Neural cell (in vitro differentiated cells): ENCODE measurements at regions not wholly inside any gene's neighbourhood (a gene's known extent, or its start where the extent isn't known, plus 50 kb on each side); places are given as distances from the start of the nearest gene placed in this dataset.

Source experiments
- H2AFZ ChIP-seq: fragments of 200-600, 300-800 bp; sonication (generic), shearing (Covaris generic); 2 replicates; pipeline ENCODE4 v1.6.0; 2014; ENCODE audit warnings: low read depth, mild to moderate bottlenecking, antibody characterized with exemption, low read length, moderate library complexity
- H3F3A ChIP-seq: fragments of 200-600 bp; shearing (Covaris generic); 2 replicates; pipeline ENCODE4 v1.6.1; 2016; ENCODE audit warnings: mild to moderate bottlenecking, moderate library complexity, mixed read lengths, antibody characterized with exemption, low read length; ENCODE audit not compliant: insufficient read depth, poor library complexity, severe bottlenecking
- H3K27ac ChIP-seq: fragments of 200-600, 300-800 bp; sonication (generic), shearing (Covaris generic); 2 replicates; pipeline ENCODE4 v1.5.1; 2014; ENCODE audit warnings: mild to moderate bottlenecking, low read length, moderate library complexity
- H3K27me3 ChIP-seq: fragments of 300-800, 200-600 bp; sonication (generic), shearing (Covaris generic); 2 replicates; pipeline ENCODE4 v1.6.0; 2014; ENCODE audit warnings: mild to moderate bottlenecking, low read depth, low read length, moderate library complexity; ENCODE audit not compliant: insufficient read depth
- H3K36me3 ChIP-seq: fragments of 300-800, 200-600 bp; sonication (generic), shearing (Covaris generic); 2 replicates; pipeline ENCODE4 v1.5.1; 2014; ENCODE audit warnings: mild to moderate bottlenecking, antibody characterized with exemption, low read length, moderate library complexity; ENCODE audit not compliant: insufficient read depth
- H3K4me2 ChIP-seq: fragments of 300-800, 200-600 bp; sonication (generic), shearing (Covaris generic); 2 replicates; pipeline ENCODE4 v1.6.0; 2014; ENCODE audit warnings: mild to moderate bottlenecking, low read length
- H3K4me3 ChIP-seq: fragments of 300-800, 200-600 bp; sonication (generic), shearing (Covaris generic); 2 replicates; pipeline ENCODE4 v1.5.1; 2014; ENCODE audit warnings: mild to moderate bottlenecking, low read length, moderate library complexity
- H3K79me2 ChIP-seq: fragments of 200-600 bp; shearing (Covaris generic); replicated peaks from 2 replicates; pipeline ENCODE4 v1.6.0; 2014; ENCODE audit warnings: mild to moderate bottlenecking, low read length, moderate library complexity; ENCODE audit not compliant: insufficient read depth
- H3K9ac ChIP-seq: fragments of 300-800, 200-600 bp; sonication (generic), shearing (Covaris generic); 2 replicates; pipeline ENCODE4 v1.6.1; 2016; ENCODE audit warnings: mild to moderate bottlenecking, low read length, mixed read lengths
- H3K9me2 ChIP-seq: fragments of 200-600 bp; shearing (Covaris generic); 2 replicates; pipeline ENCODE4 v1.6.1; 2016; ENCODE audit warnings: mild to moderate bottlenecking, low read length, mixed read lengths; ENCODE audit not compliant: insufficient read depth
- H3K9me3 ChIP-seq: fragments of 200-600, 300-800 bp; sonication (generic), shearing (Covaris generic); 2 replicates; pipeline ENCODE4 v1.6.1; 2016; ENCODE audit warnings: mild to moderate bottlenecking, mixed run types, low read length, moderate library complexity, mixed read lengths
- H4K20me1 ChIP-seq: fragments of 200-600 bp; shearing (Covaris generic); 2 replicates; pipeline ENCODE4 v1.6.1; 2016; ENCODE audit warnings: mild to moderate bottlenecking, mixed run types; ENCODE audit not compliant: insufficient read depth
- EP300 ChIP-seq: fragments of 450-650 bp; conservative IDR thresholded peaks from 2 replicates; pipeline ENCODE4 v1.6.1; 2014; ENCODE audit warnings: antibody characterized with exemption, mild to moderate bottlenecking, moderate library complexity; ENCODE audit not compliant: poor library complexity, severe bottlenecking
- EZH2 ChIP-seq: fragments of 200-600, 300-800 bp; shearing (Covaris generic), sonication (generic); IDR thresholded peaks from 2 replicates; pipeline ENCODE4 v1.6.1; 2014; ENCODE audit warnings: antibody characterized with exemption, low read length, borderline replicate concordance, mild to moderate bottlenecking; ENCODE audit not compliant: insufficient read depth, poor library complexity, severe bottlenecking
- MXI1 ChIP-seq: fragments of 450-650 bp; conservative IDR thresholded peaks from 2 replicates; pipeline ENCODE4 v1.6.1; 2014; ENCODE audit warnings: antibody characterized with exemption, mild to moderate bottlenecking; ENCODE audit not compliant: poor library complexity, severe bottlenecking
- POLR2AphosphoS5 ChIP-seq: IDR thresholded peaks from 2 replicates; pipeline ENCODE4 v1.6.1; 2012
- RAD21 ChIP-seq: fragments of 450-650 bp; conservative IDR thresholded peaks from 2 replicates; pipeline ENCODE4 v1.6.1; 2014; ENCODE audit warnings: antibody characterized with exemption, mild to moderate bottlenecking, moderate library complexity
- SMC3 ChIP-seq: fragments of 450-650 bp; conservative IDR thresholded peaks from 2 replicates; pipeline ENCODE4 v1.6.1; 2014; ENCODE audit warnings: antibody characterized with exemption, mild to moderate bottlenecking, moderate library complexity; ENCODE audit not compliant: poor library complexity
- TAF1 ChIP-seq: IDR thresholded peaks from 2 replicates; pipeline ENCODE4 v1.6.1; 2012; ENCODE audit warnings: low read depth
- TF ChIP-seq, protein P1 (sequence below): IDR thresholded peaks from 2 replicates; pipeline ENCODE4 v1.6.1; 2012; ENCODE audit warnings: borderline replicate concordance
- TF ChIP-seq, protein P2 (sequence below): fragments of 450-650 bp; IDR thresholded peaks from 2 replicates; pipeline ENCODE4 v1.5.1; 2014; ENCODE audit warnings: antibody characterized with exemption, mild to moderate bottlenecking, moderate library complexity; ENCODE audit not compliant: poor library complexity, severe bottlenecking

DNA sequence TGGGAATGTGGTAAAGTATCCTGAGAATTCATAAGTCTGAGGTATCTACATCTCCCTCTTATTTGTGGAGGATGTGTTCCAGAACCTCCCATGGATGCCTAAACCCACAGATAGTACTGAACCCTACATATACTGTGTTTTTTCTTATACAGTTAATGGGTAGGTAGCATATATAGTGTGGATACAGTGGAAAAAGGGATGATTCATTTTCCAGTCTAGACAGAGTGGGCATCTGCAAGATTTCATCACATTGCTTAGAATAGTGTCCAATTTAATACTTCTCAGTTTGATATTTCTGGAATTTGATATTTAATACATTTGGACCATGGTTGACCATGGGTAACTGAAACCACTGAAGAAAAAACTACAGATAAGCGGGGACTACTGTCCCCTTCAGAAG, 155.0 kb upstream of the ANKRD50 start:
- Histone ChIP-seq H3K9ac (no peak overlapping the region), H3K27me3 (no peaks in the 10 kb centered on the region), H2AFZ (no peak overlapping the region), H3K36me3 (no peaks in the 10 kb centered on the region), H4K20me1 (no peaks in the 10 kb centered on the region), H3K4me3 (no peak overlapping the region), H3K4me2 (no peak overlapping the region), H3K79me2 (no peaks in the 10 kb centered on the region), H3F3A (no peaks in the 10 kb centered on the region), H3K27ac (no peak overlapping the region), H3K9me3 (no peaks in the 10 kb centered on the region), H3K9me2 (no peaks in the 10 kb centered on the region)
- TF ChIP-seq TAF1 (no peak), EP300 (no peak), SMC3 (no peak), POLR2AphosphoS5 (no peak), RAD21 (no peak), MXI1 (no peak)
- TF ChIP-seq, protein P1, sequence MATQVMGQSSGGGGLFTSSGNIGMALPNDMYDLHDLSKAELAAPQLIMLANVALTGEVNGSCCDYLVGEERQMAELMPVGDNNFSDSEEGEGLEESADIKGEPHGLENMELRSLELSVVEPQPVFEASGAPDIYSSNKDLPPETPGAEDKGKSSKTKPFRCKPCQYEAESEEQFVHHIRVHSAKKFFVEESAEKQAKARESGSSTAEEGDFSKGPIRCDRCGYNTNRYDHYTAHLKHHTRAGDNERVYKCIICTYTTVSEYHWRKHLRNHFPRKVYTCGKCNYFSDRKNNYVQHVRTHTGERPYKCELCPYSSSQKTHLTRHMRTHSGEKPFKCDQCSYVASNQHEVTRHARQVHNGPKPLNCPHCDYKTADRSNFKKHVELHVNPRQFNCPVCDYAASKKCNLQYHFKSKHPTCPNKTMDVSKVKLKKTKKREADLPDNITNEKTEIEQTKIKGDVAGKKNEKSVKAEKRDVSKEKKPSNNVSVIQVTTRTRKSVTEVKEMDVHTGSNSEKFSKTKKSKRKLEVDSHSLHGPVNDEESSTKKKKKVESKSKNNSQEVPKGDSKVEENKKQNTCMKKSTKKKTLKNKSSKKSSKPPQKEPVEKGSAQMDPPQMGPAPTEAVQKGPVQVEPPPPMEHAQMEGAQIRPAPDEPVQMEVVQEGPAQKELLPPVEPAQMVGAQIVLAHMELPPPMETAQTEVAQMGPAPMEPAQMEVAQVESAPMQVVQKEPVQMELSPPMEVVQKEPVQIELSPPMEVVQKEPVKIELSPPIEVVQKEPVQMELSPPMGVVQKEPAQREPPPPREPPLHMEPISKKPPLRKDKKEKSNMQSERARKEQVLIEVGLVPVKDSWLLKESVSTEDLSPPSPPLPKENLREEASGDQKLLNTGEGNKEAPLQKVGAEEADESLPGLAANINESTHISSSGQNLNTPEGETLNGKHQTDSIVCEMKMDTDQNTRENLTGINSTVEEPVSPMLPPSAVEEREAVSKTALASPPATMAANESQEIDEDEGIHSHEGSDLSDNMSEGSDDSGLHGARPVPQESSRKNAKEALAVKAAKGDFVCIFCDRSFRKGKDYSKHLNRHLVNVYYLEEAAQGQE, result no peak
- TF ChIP-seq, protein P2, sequence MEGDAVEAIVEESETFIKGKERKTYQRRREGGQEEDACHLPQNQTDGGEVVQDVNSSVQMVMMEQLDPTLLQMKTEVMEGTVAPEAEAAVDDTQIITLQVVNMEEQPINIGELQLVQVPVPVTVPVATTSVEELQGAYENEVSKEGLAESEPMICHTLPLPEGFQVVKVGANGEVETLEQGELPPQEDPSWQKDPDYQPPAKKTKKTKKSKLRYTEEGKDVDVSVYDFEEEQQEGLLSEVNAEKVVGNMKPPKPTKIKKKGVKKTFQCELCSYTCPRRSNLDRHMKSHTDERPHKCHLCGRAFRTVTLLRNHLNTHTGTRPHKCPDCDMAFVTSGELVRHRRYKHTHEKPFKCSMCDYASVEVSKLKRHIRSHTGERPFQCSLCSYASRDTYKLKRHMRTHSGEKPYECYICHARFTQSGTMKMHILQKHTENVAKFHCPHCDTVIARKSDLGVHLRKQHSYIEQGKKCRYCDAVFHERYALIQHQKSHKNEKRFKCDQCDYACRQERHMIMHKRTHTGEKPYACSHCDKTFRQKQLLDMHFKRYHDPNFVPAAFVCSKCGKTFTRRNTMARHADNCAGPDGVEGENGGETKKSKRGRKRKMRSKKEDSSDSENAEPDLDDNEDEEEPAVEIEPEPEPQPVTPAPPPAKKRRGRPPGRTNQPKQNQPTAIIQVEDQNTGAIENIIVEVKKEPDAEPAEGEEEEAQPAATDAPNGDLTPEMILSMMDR, result no peak

DNA sequence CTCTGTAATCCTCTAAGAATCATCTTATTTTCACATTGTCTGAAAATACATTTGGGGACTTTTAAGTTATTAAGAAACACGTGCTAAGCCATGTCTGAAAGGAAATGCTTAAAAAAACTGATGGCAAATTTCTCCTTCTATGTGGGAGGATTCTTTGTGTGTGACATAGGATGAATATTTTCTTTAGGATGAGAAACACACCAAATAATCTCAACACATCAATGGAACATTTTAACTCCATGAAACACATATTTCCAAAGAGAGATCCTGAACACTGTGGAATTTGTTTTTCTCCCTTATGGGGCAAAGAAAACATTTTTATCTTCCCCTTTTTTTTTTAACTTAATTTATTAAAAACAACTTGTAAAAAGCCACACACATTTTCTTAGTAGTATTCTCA, 153.8 kb upstream of the ANKRD50 start:
- Histone ChIP-seq H3K4me3 (no peak overlapping the region), H4K20me1 (no peaks in the 10 kb centered on the region), H3K27ac (no peak overlapping the region), H3K4me2 (no peak overlapping the region), H3K27me3 (no peaks in the 10 kb centered on the region), H3F3A (no peaks in the 10 kb centered on the region), H2AFZ (no peak overlapping the region), H3K9me3 (no peaks in the 10 kb centered on the region), H3K9ac (no peak overlapping the region), H3K9me2 (no peaks in the 10 kb centered on the region), H3K79me2 (no peaks in the 10 kb centered on the region), H3K36me3 (no peaks in the 10 kb centered on the region)
- TF ChIP-seq, protein P1, result no peak
- TF ChIP-seq TAF1, result no peak
- no peak for TF ChIP-seq POLR2AphosphoS5
- TF ChIP-seq, protein P2, result no peak
- no peak for TF ChIP-seq EZH2
- TF ChIP-seq SMC3, result no peak
- TF ChIP-seq MXI1, result no peak
